ENCODE measurements at regions not wholly inside any gene's neighbourhood (a gene's known extent, or its start where the extent isn't known, plus 50 kb on each side); places are given as distances from the start of the nearest gene placed in this dataset.

- no peak for DNase-seq (ENCODE audit: extremely low read depth in 1 of 2, low read depth in 1 of 2)
Measured at GRCh38 chr9:120294003-120294402, 286.0 kb downstream of the CDK5RAP2 start.

GRCh38 chr9:120292606-120293005 lies 287.4 kb downstream of the CDK5RAP2 start:
- no peak for DNase-seq (ENCODE audit: extremely low read depth in 1 of 2, low read depth in 1 of 2)

- DNase-seq (ENCODE audit: extremely low read depth in 1 of 2, low read depth in 1 of 2), result no peak
Measured at GRCh38 chr9:120291050-120291449, 288.9 kb downstream of the CDK5RAP2 start.

- no peak for DNase-seq (ENCODE audit: extremely low read depth in 1 of 2, low read depth in 1 of 2)
Measured at GRCh38 chr9:120289990-120290975, 289.7 kb downstream of the CDK5RAP2 start.

GRCh38 chr9:120289098-120289497 lies 290.9 kb downstream of the CDK5RAP2 start:
- no peak for DNase-seq (ENCODE audit: extremely low read depth in 1 of 2, low read depth in 1 of 2)

- DNase-seq (ENCODE audit: extremely low read depth in 1 of 2, low read depth in 1 of 2), result no peak
Measured at GRCh38 chr9:120286530-120286929, 293.4 kb downstream of the CDK5RAP2 start.

- no peak for DNase-seq (ENCODE audit: extremely low read depth in 1 of 2, low read depth in 1 of 2)
Measured at GRCh38 chr9:120284821-120285220, 295.1 kb downstream of the CDK5RAP2 start.

- no peak for DNase-seq (ENCODE audit: extremely low read depth in 1 of 2, low read depth in 1 of 2)
Measured at GRCh38 chr9:120281665-120282064, 298.3 kb downstream of the CDK5RAP2 start.

GRCh38 chr9:120267929-120268328 lies 312.0 kb downstream of the CDK5RAP2 start:
- no peak for DNase-seq (ENCODE audit: extremely low read depth in 1 of 2, low read depth in 1 of 2)

- DNase-seq (ENCODE audit: extremely low read depth in 1 of 2, low read depth in 1 of 2), result no peak
Measured at GRCh38 chr9:120265791-120266190, 314.2 kb downstream of the CDK5RAP2 start.

- DNase-seq (ENCODE audit: extremely low read depth in 1 of 2, low read depth in 1 of 2), result no peak
Measured at GRCh38 chr9:120264528-120264927, 315.4 kb downstream of the CDK5RAP2 start.

GRCh38 chr9:120263836-120264235 lies 316.1 kb downstream of the CDK5RAP2 start:
- no peak for DNase-seq (ENCODE audit: extremely low read depth in 1 of 2, low read depth in 1 of 2)

GRCh38 chr9:120261419-120261818 lies 318.5 kb downstream of the CDK5RAP2 start:
- no peak for DNase-seq (ENCODE audit: extremely low read depth in 1 of 2, low read depth in 1 of 2)

GRCh38 chr9:120259100-120259499 lies 320.9 kb downstream of the CDK5RAP2 start:
- DNase-seq (ENCODE audit: extremely low read depth in 1 of 2, low read depth in 1 of 2), result no peak

GRCh38 chr9:120258096-120258495 lies 321.9 kb downstream of the CDK5RAP2 start:
- no peak for DNase-seq (ENCODE audit: extremely low read depth in 1 of 2, low read depth in 1 of 2)

- no peak for DNase-seq (ENCODE audit: extremely low read depth in 1 of 2, low read depth in 1 of 2)
Measured at GRCh38 chr9:120257483-120257882, 322.5 kb downstream of the CDK5RAP2 start.

GRCh38 chr9:120256146-120256545 lies 323.8 kb downstream of the CDK5RAP2 start:
- no peak for DNase-seq (ENCODE audit: extremely low read depth in 1 of 2, low read depth in 1 of 2)

GRCh38 chr9:120252248-120252647 lies 327.7 kb downstream of the CDK5RAP2 start:
- DNase-seq (ENCODE audit: extremely low read depth in 1 of 2, low read depth in 1 of 2), result no peak

- no peak for DNase-seq (ENCODE audit: extremely low read depth in 1 of 2, low read depth in 1 of 2)
Measured at GRCh38 chr9:120242116-120242811, 337.7 kb downstream of the CDK5RAP2 start.

GRCh38 chr9:120236596-120236995 lies 343.4 kb downstream of the CDK5RAP2 start:
- DNase-seq (ENCODE audit: extremely low read depth in 1 of 2, low read depth in 1 of 2), result no peak

- DNase-seq (ENCODE audit: extremely low read depth in 1 of 2, low read depth in 1 of 2), result no peak
Measured at GRCh38 chr9:120235081-120235480, 344.9 kb downstream of the CDK5RAP2 start.

- no peak for DNase-seq (ENCODE audit: extremely low read depth in 1 of 2, low read depth in 1 of 2)
Measured at GRCh38 chr9:120230227-120230626, 349.7 kb downstream of the CDK5RAP2 start.
